HepG2 (cell line): ENCODE measurements at regions not wholly inside any gene's neighbourhood (a gene's known extent, or its start where the extent isn't known, plus 50 kb on each side); places are given as distances from the start of the nearest gene placed in this dataset.

ENCODE experiments used
- ATAC-seq: fragments of 200-7000 bp; cut with Tn5 transposase; 3 replicates; pipeline ENCODE4 v1.9.1; 2020; ENCODE audit warnings: mild to moderate bottlenecking, moderate library complexity
- BruUV-seq: library from RNA; stranded (reverse); fragments of 400-500 nt; replicated peaks from 2 replicates; lab custom pipeline; 2021; lab: Mats Ljungman, UMichigan
- CTCF ChIA-PET: fragments of 300-600 bp; formaldehyde crosslinking; extraction: SDS; loops from one replicate; lab custom pipeline; 2021; ENCODE audit warnings: low total read pairs, inconsistent platforms, low intra/inter-chr PET ratio; lab: Yijun Ruan, JAX
- POLR2A ChIA-PET: fragments of 350-600 bp; sonication (Branson Sonifier 250); formaldehyde crosslinking; loops from one replicate; lab custom pipeline; 2020; ENCODE audit warnings: antibody characterized with exemption, inconsistent platforms; lab: Yijun Ruan, JAX
- DNase-seq: peaks from one replicate; pipeline ENCODE4 v3.0.0-alpha.2; 2015; ENCODE audit warnings: low spot score
- FAIRE-seq: peaks from 3 replicates; lab custom pipeline; 2011; peaks lifted over from hg19 to GRCh38; lab: Jason Lieb, UNC
- H2AFZ ChIP-seq: one replicate; pipeline ENCODE4 v1.6.1; 2011; ENCODE audit warnings: low read length, inconsistent platforms
- H3K27ac ChIP-seq: fragments of 300-600 bp; 3 replicates; pipeline ENCODE4 v1.8.0; 2011; ENCODE audit warnings: mixed run types, mild to moderate bottlenecking, mixed read lengths, low read length, inconsistent platforms; ENCODE audit not compliant: insufficient read depth; ENCODE audit errors: extremely low read length
- H3K27me3 ChIP-seq, 2 experiments: fragments of 200-600 bp in 1 of 2; 2 replicates in 1 of 2; 3 replicates in 1 of 2; pipeline versions ENCODE4 v1.6.0 to v1.8.0; 2011; ENCODE audit warnings: low read length in 2 of 2, mild to moderate bottlenecking in 2 of 2, moderate library complexity in 2 of 2, inconsistent platforms in 1 of 2; ENCODE audit not compliant: insufficient read depth in 2 of 2, control insufficient read depth in 1 of 2
- H3K36me3 ChIP-seq, 2 experiments: fragments of 200-600 bp in 1 of 2; replicated peaks in 1 of 2; 2 replicates in 1 of 2; 3 replicates in 1 of 2; pipeline versions ENCODE4 v1.5.1 to v1.8.0; 2011; ENCODE audit warnings: low read length in 2 of 2, inconsistent platforms in 1 of 2; ENCODE audit not compliant: insufficient read depth in 2 of 2, control insufficient read depth in 1 of 2
- H3K4me1 ChIP-seq: 2 replicates; pipeline ENCODE4 v1.5.1; 2012; ENCODE audit warnings: low read length, inconsistent platforms; ENCODE audit not compliant: insufficient read depth
- H3K4me2 ChIP-seq: 2 replicates; pipeline ENCODE4 v1.6.0; 2011; ENCODE audit warnings: low read depth, low read length, inconsistent platforms
- H3K4me3 ChIP-seq, 3 experiments: fragments of 200-600 bp in 1 of 3; sonication (generic), shearing (Covaris generic) in 1 of 3; replicated peaks in 1 of 3; 2 replicates each; pipeline ENCODE4 v1.5.1; 2011 to 2016; ENCODE audit warnings: low read length in 3 of 3, inconsistent platforms in 2 of 3, low read depth in 2 of 3, mild to moderate bottlenecking in 2 of 3, control low read depth in 1 of 3, mixed read lengths in 1 of 3; ENCODE audit not compliant: insufficient read depth in 1 of 3
- H3K79me2 ChIP-seq: one replicate; pipeline ENCODE4 v1.6.1; 2011; ENCODE audit warnings: low read length, inconsistent platforms; ENCODE audit not compliant: insufficient read depth
- H3K9ac ChIP-seq: 2 replicates; pipeline ENCODE4 v1.6.0; 2011; ENCODE audit warnings: mild to moderate bottlenecking, low read depth, low read length, inconsistent platforms; ENCODE audit not compliant: insufficient read depth
- H3K9me3 ChIP-seq: 2 replicates; pipeline ENCODE4 v1.5.1; 2012; ENCODE audit warnings: mild to moderate bottlenecking, low read length
- H4K20me1 ChIP-seq: 2 replicates; pipeline ENCODE4 v1.6.0; 2011; ENCODE audit warnings: inconsistent platforms, mild to moderate bottlenecking, low read length, moderate library complexity; ENCODE audit not compliant: insufficient read depth
- HIVEP1 ChIP-seq: sonication (generic); formaldehyde crosslinking; IDR thresholded peaks from 2 replicates; pipeline ENCODE4 v1.4.0; 2020; ENCODE audit warnings: mild to moderate bottlenecking, missing genetic modification reagents
- HMGA1 ChIP-seq: sonication (generic); formaldehyde crosslinking; conservative IDR thresholded peaks from 2 replicates; pipeline ENCODE4 v1.4.0; 2020; ENCODE audit warnings: missing genetic modification reagents
- IKZF1 ChIP-seq: fragments of 450-650 bp; IDR thresholded peaks from 2 replicates; pipeline ENCODE4 v1.7.1; 2016
- MTF1 ChIP-seq: sonication (generic); formaldehyde crosslinking; IDR thresholded peaks from 2 replicates; pipeline ENCODE4 v1.5.0; 2020; ENCODE audit warnings: missing genetic modification reagents
- SCMH1 ChIP-seq: sonication (generic); formaldehyde crosslinking; IDR thresholded peaks from 2 replicates; pipeline ENCODE4 v1.9.0; 2021; ENCODE audit warnings: missing genetic modification reagents, mild to moderate bottlenecking, borderline replicate concordance
- ZBTB25 ChIP-seq: IDR thresholded peaks from 2 replicates; pipeline ENCODE4 v1.6.1; 2018; ENCODE audit warnings: missing genetic modification reagents
- ZKSCAN8 ChIP-seq: IDR thresholded peaks from 2 replicates; pipeline ENCODE4 v1.6.1; 2016; ENCODE audit warnings: borderline replicate concordance, missing genetic modification reagents, missing compliant biosample characterization
- ZMAT3 ChIP-seq: sonication (generic); formaldehyde crosslinking; conservative IDR thresholded peaks from 2 replicates; pipeline ENCODE4 v1.7.0; 2021; ENCODE audit warnings: missing genetic modification reagents
- ZNF180 ChIP-seq: sonication (generic); formaldehyde crosslinking; IDR thresholded peaks from 2 replicates; pipeline ENCODE4 v1.4.0; 2020; ENCODE audit warnings: low read depth, missing genetic modification reagents, borderline replicate concordance
- ZNF264 ChIP-seq: sonication (generic); formaldehyde crosslinking; IDR thresholded peaks from 2 replicates; pipeline ENCODE4 v1.4.0; 2020; ENCODE audit warnings: missing genetic modification reagents
- ZNF367 ChIP-seq: sonication (generic); formaldehyde crosslinking; IDR thresholded peaks from 2 replicates; pipeline ENCODE4 v1.4.0; 2020; ENCODE audit warnings: missing genetic modification reagents, borderline replicate concordance
- ZNF724P ChIP-seq: sonication (generic); formaldehyde crosslinking; IDR thresholded peaks from 2 replicates; pipeline ENCODE4 v1.8.0; 2022; ENCODE audit warnings: missing genetic modification reagents, borderline replicate concordance
- WGBS: methylation state at CpG from one replicate; pipeline ENCODE4 v1.1.6; 2017; ENCODE audit warnings: low lambda C conversion rate; 5-methylcytosine and 5-hydroxymethylcytosine counted together
- in situ Hi-C: cut with HindIII; loops from 2 replicates; pipeline ENCODE4 v1.10.0; 2017; ENCODE audit warnings: low pct_unique_long_range_greater_than_20kb; ENCODE audit not compliant: extremely low pct_ligation_motif_present
- intact Hi-C: fragments of 100-400 bp; cut with micrococcal nuclease; formaldehyde crosslinking; loops from one replicate; pipeline ENCODE4 v1.10.0; 2022; ENCODE audit not compliant: unreplicated experiment
- TF ChIP-seq, protein P1 (sequence below): sonication (generic); formaldehyde crosslinking; IDR thresholded peaks from 2 replicates; pipeline ENCODE4 v1.4.0; 2020; ENCODE audit warnings: mild to moderate bottlenecking, missing genetic modification reagents
- TF ChIP-seq, protein P2 (sequence below): IDR thresholded peaks from 2 replicates; pipeline ENCODE4 v1.6.1; 2016

GRCh38 chr12:124677552-124678356 is 110.3 kb upstream of the NCOR2 start:
- ATAC-seq (no peak), FAIRE-seq (no peak), DNase-seq (no peak)
- in situ Hi-C loops (no loop called here), intact Hi-C loops (loop anchor here (2.0 kb wide), 1 partner anchor 111 kb away; the partner anchor contains the start of gene NCOR2)
- no peak overlapping the region for H3K9ac ChIP-seq
- H3K4me3 ChIP-seq, result peak overlapping the region in 1 of 3 experiments; percentile 14; a peak in 1 of 6 replicates
- H2AFZ ChIP-seq, result no peak overlapping the region
- no peaks in the 10 kb centered on the region for H4K20me1 ChIP-seq
- H3K79me2 ChIP-seq, result no peaks in the 10 kb centered on the region
- POLR2A ChIA-PET, result no interaction called here
- CTCF ChIA-PET, result no interaction called here
- H3K4me1 ChIP-seq, result peaks cover 64% of the 10 kb centered on the region
- H3K36me3 ChIP-seq, result no peaks in the 10 kb centered on the region
- no peaks in the 10 kb centered on the region for H3K9me3 ChIP-seq
- BruUV-seq, result no TSS peak
- peak; percentile 70; the same call in 1 of the 2 replicates for TF ChIP-seq ZKSCAN8 (CRISPR knock-in tag)
- no peak for TF ChIP-seq HMGA1 (CRISPR knock-in tag)
- TF ChIP-seq, all 625 proteins: peak for 1
- peaks cover 0 to 26% of the 10 kb centered on the region in 2 experiments; a peak in 3 of 5 replicates for H3K27me3 ChIP-seq
- peak overlapping the region; percentile 50; the same call in 1 of the 2 replicates for H3K4me2 ChIP-seq
- no peak overlapping the region for H3K27ac ChIP-seq
- 55% methylated on average over 17 of the region's 21 CpGs for WGBS

GRCh38 chr12:124676714-124677462 is 109.5 kb upstream of the NCOR2 start:
- ATAC-seq (no peak), FAIRE-seq (no peak), DNase-seq (no peak)
- 85% methylated on average over 38 of the region's 42 CpGs for WGBS
- Histone ChIP-seq H3K36me3 (no peaks in the 10 kb centered on the region), H3K27ac (no peak overlapping the region), H2AFZ (no peak overlapping the region), H3K27me3 (peaks cover 0 to 21% of the 10 kb centered on the region in 2 experiments; a peak in 3 of 5 replicates), H3K9ac (no peak overlapping the region), H3K9me3 (no peaks in the 10 kb centered on the region), H3K4me3 (peak overlapping the region in 1 of 3 experiments; percentile 14; a peak in 1 of 6 replicates), H4K20me1 (no peaks in the 10 kb centered on the region), H3K4me1 (peaks cover 55% of the 10 kb centered on the region), H3K79me2 (no peaks in the 10 kb centered on the region), H3K4me2 (peak overlapping the region; percentile 50; the same call in 1 of the 2 replicates)
- in situ Hi-C loops, result no loop called here
- POLR2A ChIA-PET, result no interaction called here
- BruUV-seq, result no TSS peak
- CTCF ChIA-PET, result no interaction called here
- intact Hi-C loops, result no loop called here
- no peak for TF ChIP-seq ZNF367 (CRISPR knock-in tag)
- no peak for TF ChIP-seq ZBTB25 (CRISPR knock-in tag)
- TF ChIP-seq IKZF1, result 0 out of 2 replicates have a peak, but pooled peaks have one; percentile 37
- TF ChIP-seq ZNF180 (CRISPR knock-in tag), result no peak
- no peak for TF ChIP-seq ZMAT3 (CRISPR knock-in tag)
- no peak for TF ChIP-seq ZNF264 (CRISPR knock-in tag)
- no peak for TF ChIP-seq MTF1
- TF ChIP-seq, protein P1, sequence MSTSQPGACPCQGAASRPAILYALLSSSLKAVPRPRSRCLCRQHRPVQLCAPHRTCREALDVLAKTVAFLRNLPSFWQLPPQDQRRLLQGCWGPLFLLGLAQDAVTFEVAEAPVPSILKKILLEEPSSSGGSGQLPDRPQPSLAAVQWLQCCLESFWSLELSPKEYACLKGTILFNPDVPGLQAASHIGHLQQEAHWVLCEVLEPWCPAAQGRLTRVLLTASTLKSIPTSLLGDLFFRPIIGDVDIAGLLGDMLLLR (CRISPR knock-in tag), result no peak
- TF ChIP-seq ZNF724P (CRISPR knock-in tag), result no peak
- TF ChIP-seq SCMH1, result no peak
- no peak for TF ChIP-seq HIVEP1
- TF ChIP-seq, protein P2, sequence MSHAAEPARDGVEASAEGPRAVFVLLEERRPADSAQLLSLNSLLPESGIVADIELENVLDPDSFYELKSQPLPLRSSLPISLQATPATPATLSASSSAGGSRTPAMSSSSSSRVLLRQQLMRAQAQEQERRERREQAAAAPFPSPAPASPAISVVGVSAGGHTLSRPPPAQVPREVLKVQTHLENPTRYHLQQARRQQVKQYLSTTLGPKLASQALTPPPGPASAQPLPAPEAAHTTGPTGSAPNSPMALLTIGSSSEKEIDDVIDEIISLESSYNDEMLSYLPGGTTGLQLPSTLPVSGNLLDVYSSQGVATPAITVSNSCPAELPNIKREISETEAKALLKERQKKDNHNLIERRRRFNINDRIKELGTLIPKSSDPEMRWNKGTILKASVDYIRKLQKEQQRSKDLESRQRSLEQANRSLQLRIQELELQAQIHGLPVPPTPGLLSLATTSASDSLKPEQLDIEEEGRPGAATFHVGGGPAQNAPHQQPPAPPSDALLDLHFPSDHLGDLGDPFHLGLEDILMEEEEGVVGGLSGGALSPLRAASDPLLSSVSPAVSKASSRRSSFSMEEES, result no peak
